GM21619 (cell line): ENCODE measurements at regions not wholly inside any gene's neighbourhood (a gene's known extent, or its start where the extent isn't known, plus 50 kb on each side); places are given as distances from the start of the nearest gene placed in this dataset.

Source experiments
- ATAC-seq: cut with Tn5 transposase; IDR thresholded peaks from one replicate; pipeline ENCODE4 v1.9.1; 2021; ENCODE audit not compliant: unreplicated experiment

DNA sequence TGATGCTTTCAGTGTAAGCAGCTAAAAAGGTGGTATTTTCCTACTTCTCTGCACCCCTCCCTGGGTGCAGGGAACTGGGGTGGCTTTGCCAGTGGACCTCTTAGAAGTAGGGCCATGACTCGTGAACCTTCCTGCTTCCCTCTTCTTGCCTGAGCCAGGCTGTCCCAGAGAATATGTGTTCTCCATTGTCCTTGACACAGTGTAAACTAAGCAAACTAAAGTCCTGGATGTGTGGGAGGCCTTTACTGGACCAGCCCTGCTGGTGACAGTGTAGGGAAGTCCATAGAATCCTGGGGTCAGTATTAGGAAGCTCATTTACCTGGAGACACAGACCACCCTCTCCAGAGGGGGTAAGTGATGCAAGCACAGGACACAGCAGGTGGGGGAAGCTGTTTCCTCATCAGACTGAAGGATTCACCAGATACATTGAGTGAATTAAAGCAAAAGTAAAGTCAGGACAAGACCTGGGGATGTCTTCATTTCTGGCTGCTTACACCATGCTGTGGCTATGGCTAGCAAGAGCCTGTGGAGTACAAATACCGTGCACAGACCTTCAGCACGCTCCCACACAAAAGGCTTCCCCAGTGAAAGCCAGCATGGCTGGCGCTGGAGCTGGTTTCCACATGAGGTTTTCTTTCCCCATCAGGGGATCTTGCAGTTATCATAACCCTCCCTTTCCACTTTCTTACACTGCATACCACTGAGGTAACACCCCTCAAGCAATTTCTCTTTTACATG lies 64.8 kb upstream of the LPP start:
- no peak for ATAC-seq

- no peak for ATAC-seq
These were observed 63.2 kb upstream of the LPP start for GRCh38 chr3:188090620-188091309.

DNA sequence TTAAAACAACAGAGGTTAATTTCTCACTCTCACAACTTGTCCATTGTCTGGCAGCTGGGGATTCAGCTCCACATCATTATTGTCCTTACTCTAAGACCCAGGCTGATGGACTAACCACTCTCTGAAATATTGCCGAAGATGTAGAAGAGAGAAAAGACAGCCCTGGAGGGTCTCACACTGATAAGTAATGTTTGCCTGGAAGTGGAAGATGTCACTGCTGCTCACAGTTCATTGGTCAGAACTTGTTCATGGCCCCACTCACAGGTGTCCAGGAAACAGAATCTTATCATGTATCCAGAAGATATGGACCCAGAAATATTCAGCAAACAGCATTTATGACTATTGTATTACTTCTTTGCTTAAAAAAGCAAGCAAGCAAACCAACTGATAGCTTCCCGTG lies 62.2 kb upstream of the LPP start:
- ATAC-seq: no peak

DNA sequence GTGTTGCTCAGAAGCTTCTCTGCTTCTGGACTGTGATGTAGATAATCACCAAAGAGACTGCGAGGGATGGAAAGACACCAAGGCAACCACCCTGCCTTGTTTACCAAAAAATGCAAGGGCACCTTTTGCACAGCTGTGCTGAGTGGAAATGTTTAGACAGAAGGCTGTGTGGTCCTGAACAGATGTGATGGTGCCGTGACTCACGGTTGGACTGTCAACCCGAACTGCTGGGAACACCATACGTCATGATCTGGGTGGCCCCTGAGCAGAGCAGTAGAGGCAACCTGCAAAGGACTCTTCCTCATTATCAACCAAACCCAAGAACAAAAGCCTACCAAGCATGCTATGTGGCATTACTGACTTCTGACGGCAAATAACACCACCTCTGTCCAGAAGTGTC lies 61.3 kb upstream of the LPP start:
- no peak for ATAC-seq

DNA sequence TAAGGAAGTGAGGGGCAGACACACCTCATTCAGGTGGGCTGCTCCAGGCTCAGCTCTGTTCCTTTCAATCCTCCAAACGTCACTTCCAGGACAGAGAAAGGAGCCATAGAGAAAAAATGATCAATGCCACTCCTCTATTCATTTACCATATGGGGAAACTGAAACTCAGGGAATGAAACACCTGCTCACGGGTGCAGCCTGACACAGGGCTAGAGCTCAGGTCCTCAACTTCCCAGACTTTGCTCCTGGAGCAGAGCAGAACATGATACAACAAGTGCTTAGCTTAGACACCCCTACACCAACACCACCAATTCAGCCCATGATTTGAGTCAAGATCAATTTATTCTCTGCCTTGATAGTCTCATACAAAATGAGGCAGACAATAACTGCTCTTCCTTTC lies 58.5 kb upstream of the LPP start:
- ATAC-seq: no peak

- no peak for ATAC-seq
These were observed 56.2 kb upstream of the LPP start for GRCh38 chr3:188097791-188098190.

GRCh38 chr3:188099907-188100306 lies 54.0 kb upstream of the LPP start:
- no peak for ATAC-seq

- no peak for ATAC-seq
These were observed 51.0 kb upstream of the LPP start for GRCh38 chr3:188102861-188103547.

DNA sequence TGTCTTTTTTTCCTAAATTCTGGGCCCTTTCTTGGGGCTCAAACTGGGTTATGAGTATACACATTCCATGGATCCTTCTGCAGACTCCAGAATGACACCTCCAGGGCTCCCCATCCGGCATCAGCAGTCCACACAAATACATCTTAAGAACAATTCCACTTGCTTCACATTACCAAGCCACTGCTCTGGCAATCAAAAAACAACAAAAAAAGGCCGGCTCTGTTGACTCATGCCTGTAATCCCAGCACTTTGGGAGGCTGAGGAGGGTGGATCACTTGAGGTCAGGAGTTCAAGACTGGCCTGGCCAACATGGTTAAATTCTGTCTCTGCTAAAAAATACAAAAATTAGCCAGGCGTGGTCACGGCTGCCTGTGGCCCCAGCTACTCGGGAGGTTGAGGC lies 49.9 kb upstream of the LPP start:
- no peak for ATAC-seq
